ENCODE measurements at regions not wholly inside any gene's neighbourhood (a gene's known extent, or its start where the extent isn't known, plus 50 kb on each side); places are given as distances from the start of the nearest gene placed in this dataset.

DNA sequence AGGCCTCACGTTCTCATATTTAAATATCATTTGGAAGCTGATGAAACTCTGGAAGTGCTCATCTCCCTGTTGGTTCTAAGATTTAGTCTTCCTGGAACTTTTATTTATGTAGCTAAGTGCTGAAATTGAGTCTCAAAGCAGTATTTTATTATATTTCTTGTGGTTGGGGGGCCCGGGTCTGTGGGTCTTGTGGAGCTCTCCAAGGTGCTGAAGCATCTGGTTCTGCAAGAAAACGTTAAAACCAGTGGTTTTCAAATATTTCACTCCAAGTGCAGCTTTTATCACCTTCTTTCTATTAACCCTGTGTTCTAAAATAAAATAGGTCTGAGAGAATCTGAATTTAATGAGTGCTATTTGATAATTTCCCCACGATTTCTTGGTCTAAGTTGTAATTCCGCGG is 1404.8 kb downstream of the TBC1D22A start:
- Histone ChIP-seq H3K14ac (replicated peaks; ENCODE audit: low read depth, low read length) (no peak overlapping the region), H4K91ac (ENCODE audit: insufficient read depth, low read depth, low read length) (no peak overlapping the region), H3K18ac (ENCODE audit: low read depth, low read length) (no peak overlapping the region), H3K4ac (ENCODE audit: low read depth, low read length) (no peak overlapping the region), H2BK120ac (ENCODE audit: low read depth, low read length) (no peak overlapping the region), H3K56ac (ENCODE audit: extremely low read depth, insufficient read depth, low read length) (no peak overlapping the region), H3K79me1 (ENCODE audit: low read depth in 1 of 2, low read length in 2 of 2) (no peaks in the 10 kb centered on the region), H3K23ac (ENCODE audit: low read depth, low read length) (no peak overlapping the region), H3K36me3 (ENCODE audit: control insufficient read depth, insufficient read depth, low read length) (no peaks in the 10 kb centered on the region), H4K8ac (ENCODE audit: low read depth in 2 of 2, low read length in 2 of 2) (no peak overlapping the region), H3K9me1 (ENCODE audit: insufficient read depth, low read length) (no peaks in the 10 kb centered on the region), H3K4me3 (ENCODE audit: insufficient read depth, low read depth, low read length) (no peak overlapping the region), H2BK20ac (ENCODE audit: low read depth, low read length) (no peak overlapping the region), H3K9ac (ENCODE audit: low read depth, low read length) (no peak overlapping the region), H3K27ac (ENCODE audit: insufficient read depth, low read length) (no peak overlapping the region), H4K5ac (ENCODE audit: low read depth, low read length) (no peak overlapping the region), H2BK5ac (ENCODE audit: low read depth, low read length, poor library complexity, severe bottlenecking) (no peak overlapping the region), H3K4me1 (ENCODE audit: control insufficient read depth, insufficient read depth, low read length) (no peaks in the 10 kb centered on the region), H3K9me3 (ENCODE audit: control insufficient read depth, insufficient read depth, low read length) (peaks cover 30% of the 10 kb centered on the region), H3K27me3 (ENCODE audit: control insufficient read depth, insufficient read depth, low read length) (no peaks in the 10 kb centered on the region), H2AK9ac (replicated peaks; ENCODE audit: low read depth, low read length, poor library complexity) (no peak overlapping the region), H2AFZ (replicated peaks; ENCODE audit: low read length, poor library complexity) (no peak overlapping the region), H4K20me1 (ENCODE audit: insufficient read depth, low read length) (no peaks in the 10 kb centered on the region), H3K4me2 (ENCODE audit: low read depth, low read length) (no peak overlapping the region), H2BK15ac (ENCODE audit: low read depth, low read length) (no peak overlapping the region), H2AK5ac (ENCODE audit: low read depth, low read length) (no peak overlapping the region)
- ChIA-PET CTCF (no interaction called here), POLR2A (ENCODE audit: unreplicated experiment) (no interaction called here)
- in situ Hi-C loops (cut with MboI; ENCODE audit: low sequenced_read_pairs) = no loop called here
- intact Hi-C loops (cut with micrococcal nuclease) = no loop called here
- dilution Hi-C loops (cut with HindIII; ENCODE audit: low sequenced_read_pairs, unreplicated experiment) = no loop called here
- no TSS peak for BruUV-seq (replicated peaks)
- DNase-seq = no peak
- WGBS, 2 experiments (ENCODE audit: extremely low coverage in 2 of 2, insufficient read length in 1 of 2) = no CpG with 5 or more reads among the region's 6 CpGs
- TF ChIP-seq, protein P1, sequence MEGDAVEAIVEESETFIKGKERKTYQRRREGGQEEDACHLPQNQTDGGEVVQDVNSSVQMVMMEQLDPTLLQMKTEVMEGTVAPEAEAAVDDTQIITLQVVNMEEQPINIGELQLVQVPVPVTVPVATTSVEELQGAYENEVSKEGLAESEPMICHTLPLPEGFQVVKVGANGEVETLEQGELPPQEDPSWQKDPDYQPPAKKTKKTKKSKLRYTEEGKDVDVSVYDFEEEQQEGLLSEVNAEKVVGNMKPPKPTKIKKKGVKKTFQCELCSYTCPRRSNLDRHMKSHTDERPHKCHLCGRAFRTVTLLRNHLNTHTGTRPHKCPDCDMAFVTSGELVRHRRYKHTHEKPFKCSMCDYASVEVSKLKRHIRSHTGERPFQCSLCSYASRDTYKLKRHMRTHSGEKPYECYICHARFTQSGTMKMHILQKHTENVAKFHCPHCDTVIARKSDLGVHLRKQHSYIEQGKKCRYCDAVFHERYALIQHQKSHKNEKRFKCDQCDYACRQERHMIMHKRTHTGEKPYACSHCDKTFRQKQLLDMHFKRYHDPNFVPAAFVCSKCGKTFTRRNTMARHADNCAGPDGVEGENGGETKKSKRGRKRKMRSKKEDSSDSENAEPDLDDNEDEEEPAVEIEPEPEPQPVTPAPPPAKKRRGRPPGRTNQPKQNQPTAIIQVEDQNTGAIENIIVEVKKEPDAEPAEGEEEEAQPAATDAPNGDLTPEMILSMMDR (conservative IDR thresholded peaks at IDR 0.05; ENCODE audit: low read depth, low read length) = no peak
- no peak for TF ChIP-seq MAZ (IDR thresholded peaks at IDR 0.05; ENCODE audit: borderline replicate concordance, low read depth, low read length)
- no peak for TF ChIP-seq NFE2L2 (IDR thresholded peaks at IDR 0.05; ENCODE audit: low read depth, low read length)
- TF ChIP-seq CEBPB (IDR thresholded peaks at IDR 0.05; ENCODE audit: low read depth, low read length) = no peak
- TF ChIP-seq RFX5 (IDR thresholded peaks at IDR 0.05; ENCODE audit: low read depth, low read length) = no peak
- no peak for TF ChIP-seq POLR2A (IDR thresholded peaks at IDR 0.05; ENCODE audit: low read depth, low read length)
- TF ChIP-seq FOS (IDR thresholded peaks at IDR 0.05; ENCODE audit: low read depth, low read length) = no peak
- no peak for TF ChIP-seq CHD1 (IDR thresholded peaks at IDR 0.05; ENCODE audit: low read depth, low read length)
- TF ChIP-seq, protein P2, sequence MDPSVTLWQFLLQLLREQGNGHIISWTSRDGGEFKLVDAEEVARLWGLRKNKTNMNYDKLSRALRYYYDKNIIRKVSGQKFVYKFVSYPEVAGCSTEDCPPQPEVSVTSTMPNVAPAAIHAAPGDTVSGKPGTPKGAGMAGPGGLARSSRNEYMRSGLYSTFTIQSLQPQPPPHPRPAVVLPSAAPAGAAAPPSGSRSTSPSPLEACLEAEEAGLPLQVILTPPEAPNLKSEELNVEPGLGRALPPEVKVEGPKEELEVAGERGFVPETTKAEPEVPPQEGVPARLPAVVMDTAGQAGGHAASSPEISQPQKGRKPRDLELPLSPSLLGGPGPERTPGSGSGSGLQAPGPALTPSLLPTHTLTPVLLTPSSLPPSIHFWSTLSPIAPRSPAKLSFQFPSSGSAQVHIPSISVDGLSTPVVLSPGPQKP (IDR thresholded peaks at IDR 0.05; ENCODE audit: borderline replicate concordance, low read depth, low read length) = no peak
- TF ChIP-seq BHLHE40 (IDR thresholded peaks at IDR 0.05; ENCODE audit: low read depth, low read length) = no peak
- TF ChIP-seq RAD21 (IDR thresholded peaks at IDR 0.05; ENCODE audit: low read length) = no peak
- TF ChIP-seq, protein P3, sequence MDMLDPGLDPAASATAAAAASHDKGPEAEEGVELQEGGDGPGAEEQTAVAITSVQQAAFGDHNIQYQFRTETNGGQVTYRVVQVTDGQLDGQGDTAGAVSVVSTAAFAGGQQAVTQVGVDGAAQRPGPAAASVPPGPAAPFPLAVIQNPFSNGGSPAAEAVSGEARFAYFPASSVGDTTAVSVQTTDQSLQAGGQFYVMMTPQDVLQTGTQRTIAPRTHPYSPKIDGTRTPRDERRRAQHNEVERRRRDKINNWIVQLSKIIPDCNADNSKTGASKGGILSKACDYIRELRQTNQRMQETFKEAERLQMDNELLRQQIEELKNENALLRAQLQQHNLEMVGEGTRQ (IDR thresholded peaks at IDR 0.05; ENCODE audit: low read depth, low read length) = no peak
- no peak for ATAC-seq (ENCODE audit: low read depth)

All from IMR-90 (cell line).